A549 (cell line): ENCODE measurements at regions not wholly inside any gene's neighbourhood (a gene's known extent, or its start where the extent isn't known, plus 50 kb on each side); places are given as distances from the start of the nearest gene placed in this dataset.

Experiments used
- ATAC-seq, 2 experiments: fragments of 200-7000 bp in 1 of 2; fragments of >200 bp in 1 of 2; cut with Nextera tagmentation in 1 of 2; cut with Tn5 transposase in 1 of 2; 3 replicates each; pipeline versions ENCODE4 v1.8.0 to v1.9.1; 2018 to 2020; ENCODE audit warnings: mild to moderate bottlenecking in 1 of 2, moderate library complexity in 1 of 2
- CTCF ChIA-PET: fragments of 300-600 bp; sonication (Branson Sonifier 250); formaldehyde crosslinking; extraction: SDS; loops from one replicate; lab custom pipeline; 2021; ENCODE audit warnings: antibody characterized with exemption, inconsistent platforms; lab: Yijun Ruan, JAX
- POLR2A ChIA-PET: fragments of 350-600 bp; formaldehyde crosslinking; extraction: SDS; loops from one replicate; lab custom pipeline; 2021; ENCODE audit warnings: antibody characterized with exemption, inconsistent platforms; lab: Yijun Ruan, JAX
- DNase-seq, 2 experiments: peaks; one replicate each; pipeline versions ENCODE4 v3.0.0 to v3.0.0-alpha.2; 2011 to 2016; ENCODE audit warnings: low read depth in 1 of 2, low spot score in 1 of 2
- FAIRE-seq: peaks from 2 replicates; lab custom pipeline; 2011; peaks lifted over from hg19 to GRCh38; lab: Jason Lieb, UNC
- H3K27ac ChIP-seq, 2 experiments: fragments of >200 bp; sonication (Bioruptor Twin); formaldehyde crosslinking; 3 replicates each; pipeline ENCODE4 v1.5.1; 2016 to 2017
- H3K4me1 ChIP-seq: fragments of >200 bp; sonication (Bioruptor Twin); formaldehyde crosslinking; 3 replicates; pipeline ENCODE4 v1.6.1; 2016
- H3K4me2 ChIP-seq: fragments of >200 bp; sonication (Bioruptor Twin); formaldehyde crosslinking; 3 replicates; pipeline ENCODE4 v1.6.1; 2016
- H3K4me3 ChIP-seq: fragments of >200 bp; sonication (Bioruptor Twin); formaldehyde crosslinking; 3 replicates; pipeline ENCODE4 v1.5.1; 2016
- H3K9me3 ChIP-seq: fragments of >200 bp; sonication (Bioruptor Twin); formaldehyde crosslinking; 3 replicates; pipeline ENCODE4 v1.6.1; 2016
- CEBPB ChIP-seq, 2 experiments: fragments of >200 bp in 1 of 2; sonication (Bioruptor Twin) in 1 of 2; formaldehyde crosslinking in 1 of 2; IDR thresholded peaks; 2 replicates each; pipeline ENCODE4 v1.6.1; 2012 to 2016
- CHD2 ChIP-seq: fragments of 150-350 bp; IDR thresholded peaks from 2 replicates; pipeline ENCODE4 v1.6.1; 2014; ENCODE audit warnings: low read length; ENCODE audit not compliant: partially characterized antibody
- CHD4 ChIP-seq: fragments of 200-600 bp; sonication (generic); IDR thresholded peaks from 2 replicates; pipeline ENCODE4 v1.6.1; 2016; ENCODE audit warnings: antibody characterized with exemption, mild to moderate bottlenecking, borderline replicate concordance
- EHF ChIP-seq: fragments of 250-450 bp; sonication (Bioruptor Pico); IDR thresholded peaks from 2 replicates; pipeline ENCODE4 v1.5.0; 2020; ENCODE audit warnings: mild to moderate bottlenecking
- ESRRA ChIP-seq: fragments of 150-350 bp; IDR thresholded peaks from 2 replicates; pipeline ENCODE4 v1.6.1; 2014; ENCODE audit warnings: mild to moderate bottlenecking, low read length, borderline replicate concordance
- FOSB ChIP-seq: fragments of 250-450 bp; sonication (Bioruptor Pico); IDR thresholded peaks from 2 replicates; pipeline ENCODE4 v1.5.0; 2020; ENCODE audit warnings: mild to moderate bottlenecking, moderate library complexity
- FOSL2 ChIP-seq, 2 experiments: fragments of 450-650 bp in 1 of 2; fragments of >200 bp in 1 of 2; sonication (Bioruptor Twin) in 1 of 2; formaldehyde crosslinking; IDR thresholded peaks; 2 replicates each; pipeline versions ENCODE4 v1.5.0 to v1.6.1; 2016 to 2020; ENCODE audit warnings: mild to moderate bottlenecking in 1 of 2, moderate library complexity in 1 of 2
- GATA3 ChIP-seq: IDR thresholded peaks from 2 replicates; pipeline ENCODE4 v1.6.1; 2012; ENCODE audit warnings: borderline replicate concordance
- HDAC2 ChIP-seq: fragments of 200-600 bp; sonication (generic); IDR thresholded peaks from 2 replicates; pipeline ENCODE4 v1.6.1; 2016
- HOXB13 ChIP-seq: fragments of 250-450 bp; sonication (Bioruptor Pico); IDR thresholded peaks from 2 replicates; pipeline ENCODE4 v1.5.0; 2020; ENCODE audit warnings: low read depth, mild to moderate bottlenecking, moderate library complexity
- HOXB5 ChIP-seq: fragments of 250-450 bp; sonication (Bioruptor Pico); IDR thresholded peaks from 2 replicates; pipeline ENCODE4 v1.5.0; 2020; ENCODE audit warnings: mild to moderate bottlenecking, moderate library complexity
- JUN ChIP-seq, 2 experiments: fragments of >200 bp; sonication (Bioruptor Twin); formaldehyde crosslinking; IDR thresholded peaks; 2 replicates in 1 of 2; 3 replicates in 1 of 2; pipeline ENCODE4 v1.6.1; 2016 to 2017
- KDM1A ChIP-seq: fragments of 200-600 bp; sonication (generic); IDR thresholded peaks from 2 replicates; pipeline ENCODE4 v1.6.1; 2016; ENCODE audit warnings: low read depth, mild to moderate bottlenecking
- KDM5A ChIP-seq: fragments of 200-600 bp; sonication (generic); IDR thresholded peaks from 2 replicates; pipeline ENCODE4 v1.6.1; 2016; ENCODE audit warnings: antibody characterized with exemption, mild to moderate bottlenecking
- MAX ChIP-seq: IDR thresholded peaks from 2 replicates; pipeline ENCODE4 v1.6.1; 2012
- MAZ ChIP-seq: fragments of 150-350 bp; IDR thresholded peaks from 2 replicates; pipeline ENCODE4 v1.6.1; 2014; ENCODE audit warnings: antibody characterized with exemption, low read depth, low read length, borderline replicate concordance
- NFE2L2 ChIP-seq: fragments of 150-350 bp; conservative IDR thresholded peaks from 2 replicates; pipeline ENCODE4 v1.6.1; 2014; ENCODE audit warnings: low read length
- NPAS2 ChIP-seq: fragments of 250-450 bp; sonication (Bioruptor Pico); IDR thresholded peaks from 2 replicates; pipeline ENCODE4 v1.8.0; 2022; ENCODE audit warnings: mild to moderate bottlenecking, moderate library complexity, borderline replicate concordance
- NR3C1 ChIP-seq: fragments of >200 bp; sonication (Bioruptor Twin); formaldehyde crosslinking; IDR thresholded peaks from 3 replicates; pipeline ENCODE4 v1.6.1; 2017
- PHF8 ChIP-seq: fragments of 200-600 bp; sonication (generic); IDR thresholded peaks from 2 replicates; pipeline ENCODE4 v1.6.1; 2016; ENCODE audit warnings: low read depth, mild to moderate bottlenecking, antibody characterized with exemption, moderate library complexity, borderline replicate concordance
- RARB ChIP-seq: fragments of 250-450 bp; sonication (Bioruptor Pico); IDR thresholded peaks from 2 replicates; pipeline ENCODE4 v1.8.0; 2021; ENCODE audit warnings: mild to moderate bottlenecking, moderate library complexity
- SMC3 ChIP-seq: fragments of >200 bp; sonication (Bioruptor Twin); formaldehyde crosslinking; IDR thresholded peaks from 3 replicates; pipeline ENCODE4 v1.6.1; 2018; ENCODE audit warnings: inconsistent platforms
- SREBF2 ChIP-seq: fragments of 450-650 bp; IDR thresholded peaks from 2 replicates; pipeline ENCODE4 v1.6.1; 2014; ENCODE audit warnings: mild to moderate bottlenecking, moderate library complexity
- WGBS: methylation state at CpG from one replicate; pipeline ENCODE4 v1.1.6; 2017; ENCODE audit errors: missing lambda C conversion rate; 5-methylcytosine and 5-hydroxymethylcytosine counted together
- TF ChIP-seq, protein P1 (sequence below): IDR thresholded peaks from 2 replicates; pipeline ENCODE4 v1.6.1; 2012; ENCODE audit warnings: low read depth, borderline replicate concordance
- TF ChIP-seq, protein P2 (sequence below): fragments of 250-450 bp; sonication (Bioruptor Pico); IDR thresholded peaks from 2 replicates; pipeline ENCODE4 v1.5.0; 2021; ENCODE audit warnings: mild to moderate bottlenecking, moderate library complexity, borderline replicate concordance

GRCh38 chr6:163820745-163821458 is 406.4 kb downstream of the QKI start:
- Histone ChIP-seq H3K4me3 (no peak overlapping the region), H3K4me2 (no peak overlapping the region), H3K4me1 (no peaks in the 10 kb centered on the region), H3K27ac (no peak overlapping the region), H3K9me3 (no peaks in the 10 kb centered on the region)
- DNase-seq (no peak), ATAC-seq (no peak), FAIRE-seq (no peak)
- POLR2A ChIA-PET = no interaction called here
- 62% methylated on average over 6 of the region's 10 CpGs for WGBS
- TF ChIP-seq, protein P1, sequence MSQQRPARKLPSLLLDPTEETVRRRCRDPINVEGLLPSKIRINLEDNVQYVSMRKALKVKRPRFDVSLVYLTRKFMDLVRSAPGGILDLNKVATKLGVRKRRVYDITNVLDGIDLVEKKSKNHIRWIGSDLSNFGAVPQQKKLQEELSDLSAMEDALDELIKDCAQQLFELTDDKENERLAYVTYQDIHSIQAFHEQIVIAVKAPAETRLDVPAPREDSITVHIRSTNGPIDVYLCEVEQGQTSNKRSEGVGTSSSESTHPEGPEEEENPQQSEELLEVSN = no peak
- no peak for TF ChIP-seq NR3C1
- TF ChIP-seq SMC3 = no peak
- TF ChIP-seq HDAC2 = no peak
- TF ChIP-seq NFE2L2 = no peak
- no peak for TF ChIP-seq PHF8
- TF ChIP-seq, protein P2, sequence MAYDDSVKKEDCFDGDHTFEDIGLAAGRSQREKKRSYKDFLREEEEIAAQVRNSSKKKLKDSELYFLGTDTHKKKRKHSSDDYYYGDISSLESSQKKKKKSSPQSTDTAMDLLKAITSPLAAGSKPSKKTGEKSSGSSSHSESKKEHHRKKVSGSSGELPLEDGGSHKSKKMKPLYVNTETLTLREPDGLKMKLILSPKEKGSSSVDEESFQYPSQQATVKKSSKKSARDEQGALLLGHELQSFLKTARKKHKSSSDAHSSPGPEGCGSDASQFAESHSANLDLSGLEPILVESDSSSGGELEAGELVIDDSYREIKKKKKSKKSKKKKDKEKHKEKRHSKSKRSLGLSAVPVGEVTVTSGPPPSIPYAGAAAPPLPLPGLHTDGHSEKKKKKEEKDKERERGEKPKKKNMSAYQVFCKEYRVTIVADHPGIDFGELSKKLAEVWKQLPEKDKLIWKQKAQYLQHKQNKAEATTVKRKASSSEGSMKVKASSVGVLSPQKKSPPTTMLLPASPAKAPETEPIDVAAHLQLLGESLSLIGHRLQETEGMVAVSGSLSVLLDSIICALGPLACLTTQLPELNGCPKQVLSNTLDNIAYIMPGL (CRISPR knock-in tag) = no peak
- TF ChIP-seq EHF (CRISPR knock-in tag) = no peak
- no peak for TF ChIP-seq HOXB13 (CRISPR knock-in tag)
- no peak for TF ChIP-seq HOXB5 (CRISPR knock-in tag)
- TF ChIP-seq CHD4 = no peak
- no peak for TF ChIP-seq MAZ
- TF ChIP-seq KDM1A = no peak
- TF ChIP-seq RARB = no peak
- TF ChIP-seq CHD2 = no peak
- TF ChIP-seq CEBPB (IDR thresholded peaks at IDR 0.05) = no peak
- no peak for TF ChIP-seq SREBF2
- no peak for TF ChIP-seq FOSL2 (IDR thresholded peaks at IDR 0.05)
- TF ChIP-seq FOSL2 (CRISPR knock-in tag; IDR thresholded peaks at IDR 0.05) = no peak
- CTCF ChIA-PET = no interaction called here

- POLR2A ChIA-PET = no interaction called here
- TF ChIP-seq MAX (no peak), ESRRA (no peak), KDM5A (no peak), NPAS2 (CRISPR knock-in tag) (no peak), FOSB (CRISPR knock-in tag) (no peak), SMC3 (no peak), SREBF2 (no peak), EHF (CRISPR knock-in tag) (no peak), JUN (IDR thresholded peaks at IDR 0.05) (no peak), GATA3 (no peak)
- TF ChIP-seq, protein P2 (CRISPR knock-in tag) = no peak
- no peaks in the 10 kb centered on the region for H3K9me3 ChIP-seq
- whole genome bisulfite sequencing = 71% methylated on average over 17 of the region's 17 CpGs
- DNase-seq = no peak
- FAIRE-seq = no peak
- no peak overlapping the region for H3K4me2 ChIP-seq
- no peak for ATAC-seq
- CTCF ChIA-PET = no interaction called here
- no peak overlapping the region for H3K4me3 ChIP-seq
- H3K27ac ChIP-seq = no peak overlapping the region
- no peaks in the 10 kb centered on the region for H3K4me1 ChIP-seq
Measured at GRCh38 chr6:163820171-163820570, 405.7 kb downstream of the QKI start.
